ENCODE measurements at regions not wholly inside any gene's neighbourhood (a gene's known extent, or its start where the extent isn't known, plus 50 kb on each side); places are given as distances from the start of the nearest gene placed in this dataset.

DNA sequence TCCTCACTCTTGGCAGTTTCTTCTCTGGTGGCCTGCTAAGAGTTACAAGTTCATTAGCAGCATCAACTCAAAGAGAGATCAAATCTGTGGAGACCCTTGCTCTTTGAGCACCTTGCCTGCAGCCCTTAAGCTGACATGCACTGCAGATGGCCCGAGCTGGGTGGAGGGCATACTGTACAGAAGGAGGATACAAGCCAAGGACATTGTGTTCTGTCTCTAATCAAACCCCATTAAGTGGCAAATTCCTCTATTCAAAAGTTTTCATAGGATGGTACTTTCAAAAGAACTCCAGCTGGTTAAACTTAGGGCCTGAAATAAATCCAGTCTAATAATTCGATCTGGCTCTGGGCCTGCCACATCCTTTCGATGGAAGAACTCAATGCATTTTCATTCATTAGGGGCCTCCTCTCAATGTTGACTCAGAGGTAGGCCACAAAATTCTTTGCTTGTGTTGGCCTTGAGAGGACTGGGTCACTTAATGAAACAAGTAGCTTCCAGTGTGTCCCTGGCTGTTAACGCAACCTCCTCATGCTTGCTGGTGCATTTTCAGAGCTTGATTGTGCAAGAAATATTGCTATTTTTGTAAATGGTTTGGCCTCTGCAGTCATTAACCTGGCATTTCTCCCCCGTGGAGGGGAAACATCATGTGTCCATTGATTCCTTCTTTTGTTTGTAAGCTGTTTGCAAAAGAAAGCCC lies 318.2 kb downstream of the NUAK1 start:
- no peak for DNase-seq

DNA sequence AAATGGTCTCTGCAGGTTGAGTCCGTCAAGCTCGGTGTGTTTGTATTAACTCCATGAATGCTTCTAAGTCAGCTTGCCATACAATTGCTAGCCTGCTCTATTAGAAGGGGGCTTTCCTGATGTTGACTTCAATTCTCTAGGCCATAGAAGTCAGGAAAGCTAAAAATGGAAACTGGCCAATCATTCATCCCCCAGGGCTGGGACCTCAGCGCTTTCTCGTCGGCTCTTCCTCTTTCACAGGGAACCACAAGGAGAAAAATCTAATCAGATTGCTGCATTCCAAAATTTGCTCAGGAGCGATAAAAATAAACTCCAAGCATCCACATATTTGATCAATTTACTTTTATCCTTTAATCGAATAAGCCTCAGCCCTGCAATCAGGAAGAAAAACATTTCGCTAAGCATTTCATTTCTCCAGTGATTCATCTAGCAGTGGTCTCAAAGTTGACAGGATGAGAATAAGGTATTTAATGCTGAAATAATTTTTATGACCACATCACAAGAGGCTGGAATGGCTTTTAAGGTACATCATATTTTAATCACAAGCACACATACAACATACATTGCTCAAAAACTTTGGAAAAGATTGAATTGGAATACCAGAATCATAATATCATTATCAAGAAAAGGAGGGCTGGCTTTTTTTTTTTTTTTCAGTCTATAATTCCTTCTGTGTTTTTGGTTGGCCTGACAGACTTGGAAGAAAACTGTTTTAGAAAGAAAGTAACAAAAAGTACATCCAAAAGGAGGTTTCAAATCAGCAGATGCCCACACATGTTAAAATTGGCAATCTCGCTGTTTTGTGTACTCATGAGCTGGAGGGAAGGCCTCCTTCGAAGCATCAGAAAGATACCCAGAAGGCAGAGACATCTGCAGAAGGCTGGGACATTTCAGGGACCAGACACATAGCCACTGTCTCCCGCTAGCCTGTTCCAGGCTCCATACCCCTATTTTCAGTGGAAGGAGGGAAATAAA lies 316.3 kb downstream of the NUAK1 start:
- DNase-seq: no peak

DNA sequence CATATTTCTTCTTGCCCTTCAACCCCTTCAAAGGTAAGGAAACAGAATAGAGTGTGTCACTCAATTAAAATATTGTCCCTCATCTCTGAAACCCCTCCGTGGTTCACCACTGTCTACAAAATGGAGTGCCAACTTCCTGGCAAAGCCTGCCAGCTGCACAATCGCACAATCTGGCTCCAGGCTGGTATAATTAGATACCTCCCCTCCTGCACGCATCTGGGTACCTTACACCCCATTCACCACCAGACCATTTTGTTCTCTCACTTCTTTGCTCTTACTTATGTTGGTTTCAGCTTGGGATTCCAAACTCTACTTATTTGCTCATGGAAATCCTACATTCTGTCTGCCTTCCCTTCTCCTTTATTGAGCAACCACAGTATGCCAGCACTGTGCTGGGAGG lies 314.9 kb downstream of the NUAK1 start:
- no peak for DNase-seq

DNA sequence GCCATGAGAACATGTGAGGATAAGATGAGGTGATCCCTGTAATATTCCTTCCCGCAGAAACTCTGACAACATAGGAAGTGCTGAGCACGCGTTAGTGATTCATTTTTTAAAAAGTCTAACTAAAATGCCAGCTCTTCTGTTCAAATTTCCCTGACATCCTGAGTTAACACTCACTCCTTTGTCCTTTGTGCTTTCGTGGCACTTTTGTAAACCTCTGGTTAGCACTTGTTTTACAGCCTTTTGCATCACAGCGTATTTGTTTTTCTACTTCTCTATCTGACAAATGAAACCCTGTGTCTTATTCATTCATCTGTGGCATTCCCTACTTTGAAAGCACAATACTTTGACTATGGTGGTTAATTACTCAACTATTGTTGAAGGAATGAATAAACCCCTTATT lies 313.6 kb downstream of the NUAK1 start:
- no peak for DNase-seq

DNA sequence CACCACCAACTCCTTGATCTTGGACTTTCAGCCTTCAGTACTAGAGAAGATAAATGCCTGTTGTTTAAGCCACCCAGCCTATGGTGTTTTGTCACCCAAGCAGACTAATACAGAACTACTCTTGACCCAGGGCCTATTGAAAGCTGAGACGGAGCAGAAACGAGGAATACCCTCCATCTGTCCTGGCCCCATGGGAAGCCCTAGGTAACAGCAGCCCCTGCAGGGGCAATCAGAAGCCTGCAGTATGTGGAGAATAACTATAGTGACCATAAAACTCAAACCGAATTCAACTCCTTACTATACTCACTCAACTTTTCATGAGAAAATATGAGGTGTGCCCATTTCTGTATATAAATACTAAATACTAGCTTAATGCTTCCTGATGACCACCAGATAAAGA lies 307.4 kb downstream of the NUAK1 start:
- DNase-seq: no peak

DNA sequence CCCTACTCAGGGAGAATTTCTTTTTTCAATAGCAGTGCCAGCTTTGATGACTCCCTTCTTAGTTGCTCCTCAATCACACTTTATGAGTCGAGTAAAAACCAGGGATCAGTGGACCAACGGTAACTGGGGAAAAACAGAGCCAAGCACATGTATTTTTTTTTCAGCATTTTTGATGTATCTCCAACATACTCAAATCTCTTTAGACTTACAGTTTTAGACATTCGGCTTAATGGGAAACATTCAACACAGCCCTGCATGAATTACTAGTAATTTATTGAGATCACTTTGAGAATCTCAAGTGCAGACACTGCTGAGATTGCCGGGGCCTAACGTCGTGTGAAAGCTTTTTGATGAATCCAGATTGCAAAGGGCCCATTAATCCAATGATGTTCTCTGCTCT lies 306.7 kb downstream of the NUAK1 start:
- no peak for DNase-seq

DNA sequence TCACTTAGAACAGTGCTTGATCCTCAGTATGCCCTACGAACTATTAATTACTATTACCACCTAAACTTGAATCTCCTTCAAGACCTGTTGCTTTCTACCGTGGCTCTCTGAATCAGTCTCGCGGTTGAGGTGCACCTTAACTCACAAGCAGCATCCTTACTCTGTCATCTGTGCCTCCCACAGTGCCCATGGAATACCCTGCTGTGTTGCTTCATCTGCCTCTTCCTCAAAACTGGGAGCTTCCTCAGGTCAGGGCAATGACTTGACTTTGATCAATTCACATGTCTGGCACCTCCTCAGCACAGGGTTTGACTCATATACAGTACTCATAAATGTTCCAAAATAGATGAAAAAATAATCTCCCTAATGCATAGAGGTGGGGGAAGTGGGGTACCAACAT lies 305.9 kb downstream of the NUAK1 start:
- DNase-seq: no peak

DNA sequence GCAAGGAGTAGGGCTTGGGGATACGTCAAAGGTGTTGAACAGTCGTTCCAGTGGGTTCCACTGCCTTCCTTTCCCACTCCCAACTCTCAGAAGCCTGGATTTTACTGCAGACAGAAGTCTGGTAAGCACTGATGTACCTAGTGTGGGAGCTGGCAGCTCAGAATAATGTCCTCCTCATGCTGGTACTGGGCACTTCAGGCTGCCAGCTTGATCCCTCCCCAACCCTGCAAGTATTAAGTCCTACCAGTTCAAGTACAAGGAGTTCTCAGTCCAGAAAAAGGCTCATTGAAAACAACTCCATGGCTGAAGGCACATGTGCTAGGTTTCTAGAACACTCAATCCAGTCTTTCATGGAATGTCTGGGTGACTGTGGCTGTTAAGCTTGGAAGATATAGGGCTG lies 304.3 kb downstream of the NUAK1 start:
- DNase-seq: no peak

DNA sequence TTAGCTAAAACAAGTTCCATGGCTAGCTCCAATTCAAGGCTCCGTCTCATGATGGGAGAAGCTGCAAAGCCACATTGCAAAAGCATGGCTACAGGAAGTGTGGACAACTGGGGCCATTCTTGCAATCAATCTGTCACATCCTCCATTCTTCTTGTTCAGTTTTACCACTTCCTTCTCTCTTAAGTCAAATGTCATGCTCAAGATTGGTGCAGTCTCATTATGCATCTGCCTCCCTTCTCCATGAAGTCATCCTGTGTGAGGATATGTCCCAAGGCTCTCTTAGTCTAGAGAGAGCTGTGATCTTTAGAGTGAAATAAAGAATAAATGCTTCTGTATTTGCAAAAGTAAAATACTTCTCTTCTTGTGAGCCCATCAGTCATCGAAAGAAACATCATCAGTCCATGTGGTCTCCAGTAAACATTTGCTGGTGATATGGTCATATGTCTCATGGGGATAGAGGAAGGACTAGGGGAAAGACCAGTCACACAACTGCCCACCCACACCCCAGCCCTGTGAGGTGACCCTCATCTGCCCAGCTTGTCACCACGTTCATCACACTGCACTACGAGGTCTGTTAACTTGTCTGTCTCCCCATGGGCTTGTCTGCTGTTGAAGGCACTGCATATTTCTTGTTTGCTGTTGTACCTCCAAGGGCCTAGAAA lies 303.0 kb downstream of the NUAK1 start:
- no peak for DNase-seq

DNA sequence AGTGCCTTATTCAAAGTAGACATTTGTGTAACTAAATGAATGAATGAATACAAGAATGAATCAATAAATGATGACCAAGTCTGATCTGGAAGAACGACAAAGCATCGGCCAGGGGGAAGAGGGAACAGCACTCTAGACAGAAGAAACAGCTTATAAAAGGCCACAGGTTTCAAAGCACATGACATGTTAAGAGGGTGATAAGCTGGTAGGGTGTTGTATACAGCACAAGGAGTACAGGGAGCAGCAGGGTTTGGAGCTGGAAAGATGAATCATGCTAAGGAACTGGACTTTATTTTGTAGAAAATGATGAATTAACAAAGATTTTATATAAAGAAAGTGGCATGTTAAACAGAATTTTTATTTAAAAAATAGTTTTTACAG lies 302.5 kb downstream of the NUAK1 start:
- DNase-seq: no peak

DNA sequence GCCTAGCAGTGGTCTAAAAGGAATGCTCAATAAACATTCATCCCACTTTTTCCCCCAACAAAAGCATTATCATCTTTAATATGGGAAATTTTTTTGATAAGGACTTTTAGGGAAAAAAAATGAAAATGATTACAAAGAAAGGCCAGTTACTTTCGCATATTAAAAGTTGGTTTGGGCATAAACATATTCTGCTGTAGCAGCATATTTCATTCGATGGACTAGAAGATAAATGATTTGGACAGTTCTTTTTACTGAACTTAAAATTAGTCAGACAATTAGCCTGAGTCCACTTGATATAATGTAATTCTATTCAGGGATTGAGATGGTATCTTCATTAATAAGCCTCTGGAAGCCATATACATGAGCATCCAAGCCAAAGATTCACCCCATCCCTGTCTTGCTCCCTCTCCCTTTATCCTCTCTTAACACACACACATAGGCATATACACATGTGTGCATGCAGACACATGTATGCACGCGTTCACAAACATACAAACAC lies 299.1 kb downstream of the NUAK1 start:
- DNase-seq: no peak

DNA sequence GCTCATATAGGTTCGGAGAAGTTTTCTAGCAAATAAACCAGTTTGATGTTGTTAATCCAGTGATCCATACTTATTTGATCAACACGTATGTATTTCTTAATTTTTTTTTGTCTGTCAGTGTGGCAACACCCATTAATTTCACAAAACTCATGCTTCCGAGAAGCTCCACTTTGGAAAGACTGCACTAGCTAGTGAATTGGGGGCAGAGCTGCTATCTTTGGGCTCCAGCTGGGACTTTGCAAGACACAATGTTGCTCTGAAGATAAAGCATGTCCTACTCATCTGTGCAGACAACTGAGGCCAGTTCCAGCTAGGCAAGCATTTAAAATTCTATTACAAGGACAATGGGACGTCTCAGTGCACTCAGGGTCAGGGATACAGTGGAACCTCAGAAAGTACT lies 298.4 kb downstream of the NUAK1 start:
- DNase-seq: no peak

DNA sequence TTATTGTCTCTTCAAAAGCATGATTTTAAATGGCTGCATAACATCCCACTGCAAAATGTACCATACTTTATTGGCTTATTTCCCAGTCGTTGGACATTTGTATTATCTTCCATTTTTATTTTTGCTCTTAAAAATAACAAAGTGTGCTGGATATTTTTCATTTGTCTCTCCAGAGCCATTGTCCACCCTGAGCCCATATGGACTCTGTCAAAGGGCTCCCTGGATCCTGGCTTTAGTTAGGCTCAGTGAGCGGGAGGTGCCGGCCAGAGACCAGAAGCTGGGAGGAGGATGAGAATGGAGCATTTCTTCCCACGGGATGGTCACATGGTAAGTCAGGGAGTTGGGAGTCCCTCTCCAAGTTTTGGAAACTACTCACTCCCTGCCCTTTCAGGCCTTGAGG lies 296.9 kb downstream of the NUAK1 start:
- DNase-seq: no peak

DNA sequence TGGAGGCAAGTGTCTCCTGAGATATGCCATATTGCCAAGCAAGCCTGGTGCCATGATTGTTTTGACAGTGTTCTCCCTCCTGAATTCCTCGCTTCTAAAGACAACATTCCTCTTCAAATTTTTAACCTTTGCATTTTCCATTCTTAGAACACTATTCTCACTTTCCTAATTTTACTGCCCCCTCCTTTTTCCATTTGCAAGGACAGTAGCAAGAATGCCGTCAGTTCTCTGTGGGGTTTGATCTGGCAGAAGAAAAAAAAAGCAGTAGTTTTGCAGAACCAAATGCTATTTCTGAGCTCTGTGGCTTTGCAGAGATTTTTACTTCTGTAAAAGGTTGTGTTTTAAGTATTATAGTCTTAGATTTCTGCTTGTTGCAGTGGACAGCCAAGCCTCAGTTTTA lies 295.2 kb downstream of the NUAK1 start:
- DNase-seq: no peak

DNA sequence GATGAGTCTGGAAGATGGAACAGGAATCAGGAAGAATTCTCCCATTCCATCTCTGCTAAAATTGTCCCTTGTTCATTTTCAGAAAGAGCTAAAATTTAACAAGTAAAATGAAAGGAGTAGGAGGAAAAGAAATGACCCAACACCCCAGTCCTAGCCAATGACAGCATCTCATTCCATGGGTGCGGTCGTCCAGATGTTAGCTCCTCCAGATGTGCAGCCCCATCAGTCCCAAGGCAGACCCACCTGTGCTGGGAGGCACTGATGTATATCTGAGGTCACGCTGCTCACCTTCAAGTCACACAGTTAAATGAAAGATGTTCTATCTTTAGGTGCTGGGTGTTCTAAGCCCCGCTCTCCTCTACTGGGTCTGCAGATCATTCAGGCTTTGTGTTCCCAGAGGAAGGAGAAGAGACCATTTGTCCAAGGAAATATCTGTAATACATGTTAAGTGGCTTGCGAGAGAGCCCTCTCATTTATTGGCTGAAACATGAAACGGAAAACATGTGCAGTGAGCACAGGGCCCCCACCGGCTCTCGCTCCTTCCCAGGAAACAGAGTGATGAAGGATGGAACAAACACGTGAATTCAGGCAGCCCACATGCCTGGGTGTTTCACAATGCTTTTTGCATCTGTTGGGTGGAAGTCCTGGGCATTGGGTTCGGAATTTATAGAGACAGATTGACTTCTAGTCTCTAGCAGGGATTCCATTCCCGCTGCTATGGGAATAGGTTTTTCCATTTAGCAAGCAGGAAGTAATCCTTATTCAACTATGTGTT lies 294.6 kb downstream of the NUAK1 start:
- DNase-seq: no peak

DNA sequence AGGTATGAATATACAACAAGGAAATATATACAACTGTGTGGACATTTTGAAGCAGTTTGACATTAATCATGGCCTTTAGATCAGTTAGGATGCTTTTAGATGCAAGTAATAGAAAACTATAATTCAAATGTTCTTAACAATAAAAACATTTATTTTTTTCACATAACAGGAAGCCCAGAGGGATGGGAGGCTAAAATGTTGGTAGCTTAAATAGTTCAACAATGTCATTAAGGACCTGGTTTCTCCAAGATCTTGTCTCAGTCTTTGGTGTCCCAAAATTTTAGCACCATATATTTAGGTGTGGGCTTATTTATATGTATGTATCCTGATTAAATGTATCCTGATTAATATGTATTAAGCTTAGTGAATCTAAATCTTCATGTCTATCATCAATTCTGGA lies 292.4 kb downstream of the NUAK1 start:
- DNase-seq: no peak

DNA sequence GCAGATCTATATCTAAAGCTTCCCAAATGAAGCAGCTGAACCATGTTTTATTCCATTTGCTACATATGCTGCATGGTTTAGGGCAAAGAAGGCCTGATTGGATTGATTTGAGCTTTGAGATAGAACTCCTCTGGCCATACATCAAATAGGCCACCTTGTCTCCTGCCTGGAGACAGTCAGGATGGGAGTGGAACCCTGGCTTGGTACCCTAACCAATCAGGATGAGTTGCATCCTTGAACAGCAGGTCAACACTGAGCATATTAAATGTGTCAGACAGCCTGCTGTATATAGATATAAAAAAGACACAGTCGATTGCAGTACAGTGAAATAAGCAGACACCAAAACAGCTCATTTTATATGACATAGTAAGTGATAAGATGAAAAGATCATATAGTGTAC lies 291.7 kb downstream of the NUAK1 start:
- DNase-seq: no peak

DNA sequence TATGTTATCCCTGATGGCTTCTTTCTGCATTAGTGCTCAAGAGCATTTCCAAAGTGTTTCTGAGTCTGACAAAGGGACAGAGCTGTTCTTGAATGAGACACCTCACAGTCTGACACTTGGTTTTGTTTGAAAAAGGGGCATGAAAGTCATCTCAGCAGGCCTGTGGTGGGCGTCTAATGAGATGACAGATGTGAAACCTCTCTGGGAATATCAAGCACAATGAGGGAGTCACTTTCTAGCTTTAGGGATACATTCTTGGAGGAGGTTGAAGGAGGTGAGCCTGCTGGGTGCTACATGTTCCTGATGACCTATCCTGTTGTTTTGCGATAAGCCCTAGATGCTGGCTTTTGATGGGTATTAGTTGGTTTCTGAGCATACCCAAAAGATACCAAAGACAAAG lies 290.5 kb downstream of the NUAK1 start:
- no peak for DNase-seq

DNA sequence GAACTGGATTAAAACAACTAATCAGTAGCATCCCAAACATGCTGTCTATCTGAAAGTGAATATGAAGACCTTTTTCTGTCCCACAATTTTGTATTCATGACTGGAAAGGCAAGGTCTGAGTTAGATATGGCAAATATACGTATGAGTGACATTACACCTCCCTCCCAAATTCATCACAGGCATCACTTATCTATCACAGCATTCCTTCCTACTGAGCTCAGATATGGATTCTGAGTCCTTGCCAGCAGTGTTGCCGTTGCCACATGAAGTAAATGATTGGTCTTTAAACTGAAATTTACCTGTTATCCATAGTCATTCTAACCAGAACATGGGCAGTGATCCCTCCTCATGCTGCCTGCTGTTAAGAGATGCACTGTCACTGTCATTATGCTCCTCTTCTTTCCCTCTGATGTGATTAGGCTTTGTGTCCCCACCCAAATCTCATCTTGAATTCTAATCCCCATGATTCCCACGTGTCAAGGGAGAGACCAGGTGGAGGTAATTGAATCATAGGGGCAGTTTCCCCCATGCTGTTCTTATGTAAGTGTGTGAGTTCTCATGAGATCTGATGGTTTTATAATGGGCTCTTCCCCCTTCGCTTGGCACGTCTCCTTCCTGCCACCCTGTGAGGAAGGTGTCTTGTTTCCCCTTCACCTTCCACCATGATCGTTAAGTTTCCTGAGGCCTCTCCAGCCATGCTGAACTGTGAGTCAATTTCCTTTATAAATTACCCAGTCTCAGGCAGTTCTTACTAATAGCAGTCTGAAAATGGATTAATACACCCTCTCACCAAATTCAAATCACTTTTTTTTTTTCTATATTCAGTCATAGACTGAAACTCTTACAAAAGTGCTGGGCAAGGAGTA lies 288.4 kb downstream of the NUAK1 start:
- no peak for DNase-seq

DNA sequence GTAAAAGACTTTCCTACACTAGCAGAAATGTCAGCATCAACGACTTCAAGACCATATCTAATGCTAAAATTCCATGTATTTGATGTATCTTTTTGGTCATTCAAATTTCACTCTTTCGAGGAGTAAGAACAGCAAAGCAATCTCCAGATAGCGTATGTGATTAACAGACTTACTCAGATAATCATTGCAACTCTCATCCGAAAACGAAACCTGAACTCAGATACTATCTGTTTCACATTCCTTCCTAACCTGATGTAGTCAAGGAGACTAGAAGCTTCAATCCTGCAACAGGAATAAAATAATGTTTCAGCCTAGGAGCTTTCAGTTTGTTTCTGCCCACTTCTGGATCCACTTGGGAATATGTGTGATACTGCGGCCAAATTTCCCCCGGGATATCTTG lies 286.3 kb downstream of the NUAK1 start:
- DNase-seq: no peak

DNA sequence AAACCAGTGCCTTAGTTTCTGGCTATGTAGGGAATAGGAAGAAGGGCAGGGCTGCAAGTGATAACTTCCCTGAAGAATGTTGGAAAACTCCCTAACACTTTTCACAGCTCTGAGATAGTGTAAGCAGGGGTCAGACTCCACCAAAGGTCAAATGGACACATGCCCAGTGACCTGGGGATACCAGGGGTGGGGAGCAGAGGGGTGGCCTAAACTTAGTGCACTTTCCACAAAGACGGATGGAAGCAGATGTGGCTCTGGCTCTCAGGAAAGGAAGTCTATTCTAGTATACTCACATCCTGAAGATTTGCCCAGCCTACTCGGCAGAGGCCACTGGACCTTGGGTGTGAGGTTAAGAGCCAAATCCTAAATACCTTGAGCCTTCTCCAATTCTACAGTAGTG lies 285.8 kb downstream of the NUAK1 start:
- no peak for DNase-seq

DNA sequence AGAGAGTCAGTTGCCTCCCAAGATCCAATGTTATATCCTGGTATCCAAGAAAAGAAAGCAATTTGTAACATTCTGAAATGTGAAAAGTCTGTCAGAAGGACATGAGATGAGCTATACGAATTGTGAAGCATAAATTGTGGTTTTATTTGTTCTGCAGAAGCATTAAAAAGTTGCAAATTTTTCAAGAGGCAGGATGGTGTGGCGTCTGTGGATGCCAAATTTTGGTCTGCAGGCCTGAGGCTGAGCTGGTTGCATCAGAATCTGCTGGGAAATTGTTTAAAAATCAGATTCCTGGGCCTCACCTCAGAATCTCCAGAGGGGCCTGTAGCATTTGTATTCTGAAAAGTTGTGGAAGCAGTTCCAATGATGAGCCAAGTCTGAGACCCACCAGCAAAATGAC lies 284.7 kb downstream of the NUAK1 start:
- no peak for DNase-seq

All from NCI-H345 (cell line).